ENCODE measurements at regions not wholly inside any gene's neighbourhood (a gene's known extent, or its start where the extent isn't known, plus 50 kb on each side); places are given as distances from the start of the nearest gene placed in this dataset.
"Not testable (repeated sequence)": the region's sequence is repeated elsewhere in the genome, so short reads cannot be mapped to it uniquely, and the experiment has no call there.

GRCh38 chr7:153090209-153090608 lies 330.7 kb downstream of the ACTR3B start:
- DNase-seq: no peak

GRCh38 chr7:153090764-153091163 lies 331.2 kb downstream of the ACTR3B start:
- no peak for DNase-seq

GRCh38 chr7:153091477-153091876 lies 331.9 kb downstream of the ACTR3B start:
- DNase-seq: no peak

GRCh38 chr7:153097511-153098201 lies 338.1 kb downstream of the ACTR3B start:
- no peak for DNase-seq

GRCh38 chr7:153099235-153099634 lies 339.7 kb downstream of the ACTR3B start:
- DNase-seq: no peak

- no peak for DNase-seq
Measured at GRCh38 chr7:153100691-153101237, 341.2 kb downstream of the ACTR3B start.

- no peak for DNase-seq
Measured at GRCh38 chr7:153103202-153103601, 343.6 kb downstream of the ACTR3B start.

GRCh38 chr7:153107826-153108225 lies 348.3 kb downstream of the ACTR3B start:
- DNase-seq: no peak

GRCh38 chr7:153109566-153109965 lies 350.0 kb downstream of the ACTR3B start:
- DNase-seq: no peak

GRCh38 chr7:153110606-153111005 lies 351.1 kb downstream of the ACTR3B start:
- DNase-seq: no peak

GRCh38 chr7:153122255-153122654 lies 362.7 kb downstream of the ACTR3B start:
- not testable (repeated sequence) for DNase-seq

GRCh38 chr7:153130052-153130451 lies 370.5 kb downstream of the ACTR3B start:
- no peak for DNase-seq

- no peak for DNase-seq
Measured at GRCh38 chr7:153151766-153152165, 392.2 kb downstream of the ACTR3B start.

GRCh38 chr7:153152801-153153422 lies 393.4 kb downstream of the ACTR3B start:
- DNase-seq: no peak

- DNase-seq: no peak
Measured at GRCh38 chr7:153158149-153158548, 398.6 kb downstream of the ACTR3B start.

- DNase-seq: no peak
Measured at GRCh38 chr7:153170287-153170686, 410.7 kb downstream of the ACTR3B start.

- DNase-seq: no peak
Measured at GRCh38 chr7:153185936-153186335, 426.4 kb downstream of the ACTR3B start.

GRCh38 chr7:153188161-153188560 lies 428.6 kb downstream of the ACTR3B start:
- no peak for DNase-seq

GRCh38 chr7:153188630-153189029 lies 429.1 kb downstream of the ACTR3B start:
- DNase-seq: no peak

GRCh38 chr7:153190452-153190851 lies 430.9 kb downstream of the ACTR3B start:
- DNase-seq: peak; percentile 25

- DNase-seq: no peak
Measured at GRCh38 chr7:153190986-153191385, 431.4 kb downstream of the ACTR3B start.

GRCh38 chr7:153193144-153193595 lies 433.6 kb downstream of the ACTR3B start:
- DNase-seq: peak; percentile 37

- DNase-seq: no peak
Measured at GRCh38 chr7:153217032-153217431, 457.5 kb downstream of the ACTR3B start.

- DNase-seq: no peak
Measured at GRCh38 chr7:153224890-153225289, 465.3 kb downstream of the ACTR3B start.

Measured in stimulated activated CD8-positive, alpha-beta memory T cell treated with anti-CD3 and anti-CD28 coated beads, Interleukin-4, amount 100 ng/mL, for 48 hours (primary cell).